ENCODE measurements at regions not wholly inside any gene's neighbourhood (a gene's known extent, or its start where the extent isn't known, plus 50 kb on each side); places are given as distances from the start of the nearest gene placed in this dataset.

GRCh38 chr12:124630791-124631313 is 63.4 kb upstream of the NCOR2 start:
- no peak for DNase-seq (ENCODE audit: low read depth)

GRCh38 chr12:124629789-124630480 is 62.5 kb upstream of the NCOR2 start:
- DNase-seq (ENCODE audit: low read depth): no peak

GRCh38 chr12:124629117-124629516 is 61.7 kb upstream of the NCOR2 start:
- DNase-seq (ENCODE audit: low read depth): no peak

GRCh38 chr12:124627956-124628355 is 60.5 kb upstream of the NCOR2 start:
- no peak for DNase-seq (ENCODE audit: low read depth)

- DNase-seq (ENCODE audit: low read depth): peak; percentile 77
These were observed 59.6 kb upstream of the NCOR2 start for GRCh38 chr12:124626971-124627411.

- peak; percentile 82 for DNase-seq (ENCODE audit: low read depth)
These were observed 58.7 kb upstream of the NCOR2 start for GRCh38 chr12:124625867-124626675.

GRCh38 chr12:124624823-124625222 is 57.4 kb upstream of the NCOR2 start:
- DNase-seq (ENCODE audit: low read depth): no peak

- DNase-seq (ENCODE audit: low read depth): no peak
These were observed 56.1 kb upstream of the NCOR2 start for GRCh38 chr12:124623344-124624035.

- DNase-seq (ENCODE audit: low read depth): no peak
These were observed 55.4 kb upstream of the NCOR2 start for GRCh38 chr12:124622764-124623163.

- no peak for DNase-seq (ENCODE audit: low read depth)
These were observed 54.9 kb upstream of the NCOR2 start for GRCh38 chr12:124622331-124622730.

- peak; percentile 67 for DNase-seq (ENCODE audit: low read depth)
These were observed 53.9 kb upstream of the NCOR2 start for GRCh38 chr12:124621296-124621660.

- DNase-seq (ENCODE audit: low read depth): no peak
These were observed 53.3 kb upstream of the NCOR2 start for GRCh38 chr12:124620606-124621295.

- no peak for DNase-seq (ENCODE audit: low read depth)
These were observed 51.0 kb upstream of the NCOR2 start for GRCh38 chr12:124618291-124618902.

GRCh38 chr12:124617615-124618014 is 50.2 kb upstream of the NCOR2 start:
- no peak for DNase-seq (ENCODE audit: low read depth)
